GM06990 (cell line): ENCODE measurements at regions not wholly inside any gene's neighbourhood (a gene's known extent, or its start where the extent isn't known, plus 50 kb on each side); places are given as distances from the start of the nearest gene placed in this dataset.

Source experiments
- DNase-seq: peaks from one replicate; pipeline ENCODE4 v3.0.0-alpha.2; 2011; ENCODE audit not compliant: insufficient read length; ENCODE audit errors: extremely low read depth
- H3K27me3 ChIP-seq: replicated peaks from 2 replicates; pipeline ENCODE4 v1.6.0; 2011; ENCODE audit warnings: low read length; ENCODE audit not compliant: control insufficient read depth, insufficient read depth
- H3K36me3 ChIP-seq: 2 replicates; pipeline ENCODE4 v1.5.1; 2011; ENCODE audit warnings: low read length; ENCODE audit not compliant: control insufficient read depth, insufficient read depth
- H3K4me3 ChIP-seq: replicated peaks from 2 replicates; pipeline ENCODE4 v1.5.1; 2011; ENCODE audit warnings: low read depth, mild to moderate bottlenecking, control low read depth, low read length
- TF ChIP-seq, protein P1 (sequence below): IDR thresholded peaks from 2 replicates; pipeline ENCODE4 v1.5.1; 2011; ENCODE audit warnings: low read length, control low read depth, mild to moderate bottlenecking, inconsistent platforms; ENCODE audit not compliant: insufficient read depth, poor library complexity, severe bottlenecking

DNA sequence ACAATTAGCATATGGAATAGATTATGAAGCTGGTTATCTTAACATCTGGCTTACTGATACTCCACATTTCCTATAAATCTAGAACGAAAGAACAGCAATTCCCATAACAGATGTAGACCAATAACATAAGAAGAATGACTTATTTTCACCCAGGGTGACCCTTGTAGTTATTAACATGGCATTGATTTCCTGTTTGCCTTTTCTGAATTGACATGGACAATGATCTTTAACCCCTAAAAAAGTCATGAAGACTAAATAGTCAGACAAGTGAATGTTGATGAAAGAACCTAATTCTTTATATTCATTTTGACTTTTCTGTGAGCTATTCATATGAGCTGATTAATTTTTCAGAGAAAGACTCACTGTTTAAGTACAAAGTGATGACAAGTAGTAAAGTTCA is 175.3 kb upstream of the CD180 start:
- no peak for DNase-seq
- TF ChIP-seq, protein P1, sequence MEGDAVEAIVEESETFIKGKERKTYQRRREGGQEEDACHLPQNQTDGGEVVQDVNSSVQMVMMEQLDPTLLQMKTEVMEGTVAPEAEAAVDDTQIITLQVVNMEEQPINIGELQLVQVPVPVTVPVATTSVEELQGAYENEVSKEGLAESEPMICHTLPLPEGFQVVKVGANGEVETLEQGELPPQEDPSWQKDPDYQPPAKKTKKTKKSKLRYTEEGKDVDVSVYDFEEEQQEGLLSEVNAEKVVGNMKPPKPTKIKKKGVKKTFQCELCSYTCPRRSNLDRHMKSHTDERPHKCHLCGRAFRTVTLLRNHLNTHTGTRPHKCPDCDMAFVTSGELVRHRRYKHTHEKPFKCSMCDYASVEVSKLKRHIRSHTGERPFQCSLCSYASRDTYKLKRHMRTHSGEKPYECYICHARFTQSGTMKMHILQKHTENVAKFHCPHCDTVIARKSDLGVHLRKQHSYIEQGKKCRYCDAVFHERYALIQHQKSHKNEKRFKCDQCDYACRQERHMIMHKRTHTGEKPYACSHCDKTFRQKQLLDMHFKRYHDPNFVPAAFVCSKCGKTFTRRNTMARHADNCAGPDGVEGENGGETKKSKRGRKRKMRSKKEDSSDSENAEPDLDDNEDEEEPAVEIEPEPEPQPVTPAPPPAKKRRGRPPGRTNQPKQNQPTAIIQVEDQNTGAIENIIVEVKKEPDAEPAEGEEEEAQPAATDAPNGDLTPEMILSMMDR = no peak
- no peak overlapping the region for H3K4me3 ChIP-seq
- H3K36me3 ChIP-seq = no peaks in the 10 kb centered on the region
- H3K27me3 ChIP-seq = no peaks in the 10 kb centered on the region

DNA sequence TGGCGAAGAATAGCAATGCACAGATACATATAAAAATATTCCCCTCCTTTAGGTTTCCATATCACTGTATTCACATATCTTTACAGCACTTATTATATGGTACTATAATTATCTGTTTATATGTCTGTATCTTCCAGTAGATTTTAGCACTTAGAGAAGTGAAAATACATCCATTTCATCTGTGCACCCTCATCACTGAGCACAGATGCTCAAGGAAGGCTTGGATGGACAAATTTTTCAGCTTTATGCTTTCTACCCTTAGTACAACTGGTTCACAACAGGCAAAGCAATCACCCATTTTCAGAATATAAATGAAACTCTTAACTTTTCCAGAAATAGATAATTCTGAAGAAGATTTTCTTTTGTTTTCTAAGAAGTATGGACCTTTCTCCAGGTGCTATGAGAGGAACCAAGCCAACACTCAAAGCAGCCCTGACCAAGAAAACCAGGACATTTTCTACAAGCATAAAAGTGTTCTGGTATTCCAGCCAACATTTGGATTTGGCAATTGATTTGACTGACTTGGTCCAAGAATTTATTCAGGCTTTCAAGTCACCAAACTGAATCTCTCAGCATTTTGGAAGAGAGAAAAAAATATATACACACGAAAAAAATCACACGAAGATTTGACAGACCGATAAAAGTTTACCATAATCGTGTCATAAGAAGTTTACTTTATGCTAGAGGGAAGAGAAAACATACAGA is 170.2 kb upstream of the CD180 start:
- Histone ChIP-seq H3K4me3 (no peak overlapping the region), H3K36me3 (no peaks in the 10 kb centered on the region), H3K27me3 (no peaks in the 10 kb centered on the region)
- TF ChIP-seq, protein P1 = no peak
- no peak for DNase-seq

DNA sequence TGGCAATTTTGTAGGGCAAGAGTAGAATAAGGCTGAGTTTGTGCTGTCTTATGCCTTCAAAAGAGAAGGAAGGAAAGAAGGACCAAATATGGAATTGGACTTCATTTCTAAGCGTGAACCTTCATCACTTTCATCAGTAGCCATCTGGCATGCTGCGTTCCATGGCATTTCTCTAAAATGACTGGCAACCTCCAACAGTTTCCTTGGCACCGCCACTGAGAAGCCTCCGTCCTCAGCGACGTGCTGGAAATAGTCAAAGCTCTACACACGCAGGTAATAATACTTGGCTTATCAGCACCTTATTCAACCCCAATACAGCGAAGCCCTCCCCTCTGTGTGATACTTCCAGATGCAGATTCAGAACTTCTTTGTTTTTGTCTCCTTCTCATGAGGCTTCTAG is 169.7 kb upstream of the CD180 start:
- Histone ChIP-seq H3K27me3 (no peaks in the 10 kb centered on the region), H3K36me3 (no peaks in the 10 kb centered on the region), H3K4me3 (no peak overlapping the region)
- TF ChIP-seq, protein P1 = no peak
- DNase-seq = no peak

GRCh38 chr5:67364381-67364970 is 167.9 kb upstream of the CD180 start:
- no peak for DNase-seq
- no peaks in the 10 kb centered on the region for H3K36me3 ChIP-seq
- TF ChIP-seq, protein P1 = no peak
- no peak overlapping the region for H3K4me3 ChIP-seq
- H3K27me3 ChIP-seq = no peaks in the 10 kb centered on the region

GRCh38 chr5:67363963-67364362 is 167.4 kb upstream of the CD180 start:
- TF ChIP-seq, protein P1 = no peak
- Histone ChIP-seq H3K36me3 (no peaks in the 10 kb centered on the region), H3K27me3 (no peaks in the 10 kb centered on the region), H3K4me3 (no peak overlapping the region)
- DNase-seq = no peak
